HG03460 (cell line): ENCODE measurements at regions not wholly inside any gene's neighbourhood (a gene's known extent, or its start where the extent isn't known, plus 50 kb on each side); places are given as distances from the start of the nearest gene placed in this dataset.

ENCODE experiments used
- ATAC-seq: cut with Tn5 transposase; IDR thresholded peaks from one replicate; pipeline ENCODE4 v1.9.1; 2021; ENCODE audit not compliant: unreplicated experiment

GRCh38 chr2:106572541-106573450 is 85.6 kb downstream of the CD8B2 start:
- ATAC-seq, result no peak

GRCh38 chr2:106573773-106574172 is 86.6 kb downstream of the CD8B2 start:
- no peak for ATAC-seq

GRCh38 chr2:106575955-106576354 is 88.8 kb downstream of the CD8B2 start:
- ATAC-seq, result no peak

GRCh38 chr2:106577255-106577651 is 90.1 kb downstream of the CD8B2 start:
- ATAC-seq, result no peak

- no peak for ATAC-seq
Observed at GRCh38 chr2:106579750-106580197, 92.6 kb downstream of the CD8B2 start.

- no peak for ATAC-seq
Observed at GRCh38 chr2:106580241-106580640, 93.1 kb downstream of the CD8B2 start.

- no peak for ATAC-seq
Observed at GRCh38 chr2:106581328-106581727, 94.2 kb downstream of the CD8B2 start.

- ATAC-seq, result no peak
Observed at GRCh38 chr2:106581755-106582147, 94.6 kb downstream of the CD8B2 start.

GRCh38 chr2:106582148-106583143 is 95.3 kb downstream of the CD8B2 start:
- ATAC-seq, result peak; percentile 73

GRCh38 chr2:106584304-106584954 is 97.3 kb downstream of the CD8B2 start:
- no peak for ATAC-seq

- no peak for ATAC-seq
Observed at GRCh38 chr2:106596844-106597243, 109.7 kb downstream of the CD8B2 start.

GRCh38 chr2:106599540-106599939 is 112.4 kb downstream of the CD8B2 start:
- no peak for ATAC-seq

- ATAC-seq, result no peak
Observed at GRCh38 chr2:106602042-106602441, 114.9 kb downstream of the CD8B2 start.

GRCh38 chr2:106606652-106607051 is 119.5 kb downstream of the CD8B2 start:
- ATAC-seq, result no peak

GRCh38 chr2:106607371-106607770 is 120.2 kb downstream of the CD8B2 start:
- ATAC-seq, result no peak

- no peak for ATAC-seq
Observed at GRCh38 chr2:106609780-106610179, 122.6 kb downstream of the CD8B2 start.

GRCh38 chr2:106614511-106615291 is 127.5 kb downstream of the CD8B2 start:
- ATAC-seq, result no peak

- no peak for ATAC-seq
Observed at GRCh38 chr2:106618614-106619013, 131.4 kb downstream of the CD8B2 start.

- no peak for ATAC-seq
Observed at GRCh38 chr2:106623456-106623855, 136.3 kb downstream of the CD8B2 start.

- no peak for ATAC-seq
Observed at GRCh38 chr2:106624787-106625380, 137.7 kb downstream of the CD8B2 start.
